ENCODE measurements at regions not wholly inside any gene's neighbourhood (a gene's known extent, or its start where the extent isn't known, plus 50 kb on each side); places are given as distances from the start of the nearest gene placed in this dataset.

GRCh38 chr5:17157294-17157693 lies 60.1 kb upstream of the BASP1 start:
- Histone ChIP-seq H3K27ac (replicated peaks; ENCODE audit: low read length) (no peak overlapping the region), H3K9me3 (replicated peaks in 1 of 2; ENCODE audit: control insufficient read depth in 2 of 2, insufficient read depth in 1 of 2, low read depth in 1 of 2, low read length in 2 of 2) (peaks cover 0 to under 1% of the 10 kb centered on the region in 2 donors), H4K8ac (ENCODE audit: low read depth, low read length) (no peak overlapping the region), H3K79me1 (ENCODE audit: low read depth, low read length) (no peaks in the 10 kb centered on the region), H3K36me3 (replicated peaks in 1 of 2; ENCODE audit: control insufficient read depth in 2 of 2, insufficient read depth in 2 of 2, low read length in 2 of 2) (no peaks in the 10 kb centered on the region), H2BK12ac (ENCODE audit: low read length) (no peak overlapping the region), H3K18ac (ENCODE audit: low read length) (peak overlapping the region; percentile 66), H2AK5ac (ENCODE audit: low read depth, low read length) (peak overlapping the region; percentile 20), H3K4me2 (ENCODE audit: insufficient read depth, low read length, poor library complexity, severe bottlenecking) (no peak overlapping the region), H3K27me3 (ENCODE audit: control insufficient read depth in 3 of 3, insufficient read depth in 3 of 3, low read depth in 1 of 3, low read length in 3 of 3) (peaks cover 0 to 3% (median 0%) of the 10 kb centered on the region in 3 experiments), H3K14ac (ENCODE audit: low read length) (no peak overlapping the region), H3K4me1 (ENCODE audit: control insufficient read depth in 2 of 2, insufficient read depth in 1 of 2, low read depth in 1 of 2, low read length in 2 of 2) (peaks cover 1 to 3% of the 10 kb centered on the region in 2 donors), H3K4ac (ENCODE audit: low read length) (no peak overlapping the region), H3K23ac (ENCODE audit: low read depth, low read length, poor library complexity) (no peak overlapping the region), H4K91ac (ENCODE audit: low read depth, low read length, poor library complexity) (no peak overlapping the region), H3K9ac (ENCODE audit: low read depth, low read length, poor library complexity) (no peak overlapping the region), H3K4me3 (ENCODE audit: low read length in 2 of 2) (no peak overlapping the region), H2BK15ac (ENCODE audit: low read length) (no peak overlapping the region), H2AFZ (ENCODE audit: low read length) (no peak overlapping the region), H2BK5ac (ENCODE audit: low read length) (no peak overlapping the region), H2BK120ac (ENCODE audit: low read depth, low read length) (no peak overlapping the region)
- no peak for DNase-seq (ENCODE audit: low spot score)
- no CpG with 5 or more reads among the region's 5 CpGs for WGBS, 2 donors (ENCODE audit: extremely low coverage in 2 of 2, insufficient read length in 2 of 2, insufficient replicate concordance in 1 of 2)

DNA sequence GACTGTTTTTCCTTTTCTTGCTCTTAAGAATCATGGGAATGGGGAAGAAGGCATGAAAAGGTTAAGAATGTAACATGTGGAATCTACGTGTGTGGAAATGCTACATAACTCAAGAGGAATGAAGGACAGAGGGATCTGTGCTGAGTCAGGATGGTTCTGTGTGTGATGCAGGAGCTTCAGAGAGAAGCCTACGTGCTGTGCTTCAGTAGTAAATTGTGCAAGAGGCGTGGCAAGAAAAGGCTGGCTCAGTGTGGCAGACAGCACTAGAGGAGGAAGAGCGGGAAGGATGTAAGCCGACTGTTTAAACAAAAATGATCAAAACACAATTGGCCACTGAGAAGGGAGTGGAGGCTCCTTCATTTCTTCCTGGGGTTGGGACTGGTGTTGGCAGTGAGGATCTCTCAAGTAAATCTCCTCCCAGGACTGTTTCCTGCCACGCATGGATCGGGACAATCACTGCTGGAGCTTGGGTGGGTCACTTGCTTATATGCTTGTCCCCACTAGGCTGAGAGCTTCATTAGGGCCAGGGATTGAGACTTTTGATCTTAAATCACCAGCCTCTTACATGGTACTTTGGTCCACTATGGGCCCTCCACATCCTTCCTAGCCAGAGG lies 59.4 kb upstream of the BASP1 start:
- H3K14ac ChIP-seq (ENCODE audit: low read length): no peak overlapping the region

DNA sequence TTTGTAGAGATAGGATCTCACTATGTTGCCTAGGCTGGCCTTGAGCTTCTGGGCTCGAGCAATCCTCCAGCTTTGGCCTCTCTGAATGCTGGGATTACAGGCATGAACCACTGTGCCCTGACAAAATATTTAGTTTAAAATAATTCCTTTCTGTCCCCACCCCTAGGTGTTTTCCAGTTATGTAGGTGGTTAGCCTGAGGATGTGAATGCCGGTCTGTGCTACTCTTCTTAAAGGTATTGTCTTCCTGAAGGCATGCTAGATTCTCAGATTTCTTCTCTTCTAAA lies 56.7 kb upstream of the BASP1 start:
- H3K18ac ChIP-seq (ENCODE audit: low read length): no peak overlapping the region
- no peak overlapping the region for H3K27ac ChIP-seq (replicated peaks; ENCODE audit: low read length)
- no peak overlapping the region for H2AK5ac ChIP-seq (ENCODE audit: low read depth, low read length)
- no peak overlapping the region for H2BK5ac ChIP-seq (ENCODE audit: low read length)
- H3K4me3 ChIP-seq (ENCODE audit: low read length in 2 of 2): no peak overlapping the region
- H3K9ac ChIP-seq (ENCODE audit: low read depth, low read length, poor library complexity): no peak overlapping the region
- H3K9me3 ChIP-seq (replicated peaks in 1 of 2; ENCODE audit: control insufficient read depth in 2 of 2, insufficient read depth in 1 of 2, low read depth in 1 of 2, low read length in 2 of 2): peaks cover 0 to 2% of the 10 kb centered on the region in 2 donors
- no peak for DNase-seq (ENCODE audit: low spot score)
- no peaks in the 10 kb centered on the region for H3K79me1 ChIP-seq (ENCODE audit: low read depth, low read length)
- H4K8ac ChIP-seq (ENCODE audit: low read depth, low read length): no peak overlapping the region
- H4K91ac ChIP-seq (ENCODE audit: low read depth, low read length, poor library complexity): no peak overlapping the region
- H3K27me3 ChIP-seq (ENCODE audit: control insufficient read depth in 3 of 3, insufficient read depth in 3 of 3, low read depth in 1 of 3, low read length in 3 of 3): no peaks in the 10 kb centered on the region
- no peak overlapping the region for H3K4me2 ChIP-seq (ENCODE audit: insufficient read depth, low read length, poor library complexity, severe bottlenecking)
- H3K4ac ChIP-seq (ENCODE audit: low read length): no peak overlapping the region
- WGBS, 2 donors (ENCODE audit: extremely low coverage in 2 of 2, insufficient read length in 2 of 2, insufficient replicate concordance in 1 of 2): no CpG with 5 or more reads among the region's 2 CpGs
- H3K36me3 ChIP-seq (replicated peaks in 1 of 2; ENCODE audit: control insufficient read depth in 2 of 2, insufficient read depth in 2 of 2, low read length in 2 of 2): no peaks in the 10 kb centered on the region
- H2AFZ ChIP-seq (ENCODE audit: low read length): no peak overlapping the region
- H2BK120ac ChIP-seq (ENCODE audit: low read depth, low read length): no peak overlapping the region
- H3K4me1 ChIP-seq (ENCODE audit: control insufficient read depth in 2 of 2, insufficient read depth in 1 of 2, low read depth in 1 of 2, low read length in 2 of 2): no peaks in the 10 kb centered on the region
- no peak overlapping the region for H2BK12ac ChIP-seq (ENCODE audit: low read length)
- no peak overlapping the region for H2BK15ac ChIP-seq (ENCODE audit: low read length)
- no peak overlapping the region for H3K23ac ChIP-seq (ENCODE audit: low read depth, low read length, poor library complexity)
- H3K14ac ChIP-seq (ENCODE audit: low read length): no peak overlapping the region

More for the DNA sequence above, 59.4 kb upstream of the BASP1 start:
- Histone ChIP-seq H3K9ac (ENCODE audit: low read depth, low read length, poor library complexity) (no peak overlapping the region), H3K23ac (ENCODE audit: low read depth, low read length, poor library complexity) (no peak overlapping the region), H3K79me1 (ENCODE audit: low read depth, low read length) (no peaks in the 10 kb centered on the region), H3K27ac (replicated peaks; ENCODE audit: low read length) (no peak overlapping the region), H2AK5ac (ENCODE audit: low read depth, low read length) (no peak overlapping the region), H3K18ac (ENCODE audit: low read length) (no peak overlapping the region), H3K4me3 (ENCODE audit: low read length in 2 of 2) (no peak overlapping the region), H3K36me3 (replicated peaks in 1 of 2; ENCODE audit: control insufficient read depth in 2 of 2, insufficient read depth in 2 of 2, low read length in 2 of 2) (no peaks in the 10 kb centered on the region), H3K4ac (ENCODE audit: low read length) (no peak overlapping the region), H2BK120ac (ENCODE audit: low read depth, low read length) (no peak overlapping the region), H2BK12ac (ENCODE audit: low read length) (no peak overlapping the region), H2BK15ac (ENCODE audit: low read length) (no peak overlapping the region), H4K8ac (ENCODE audit: low read depth, low read length) (no peak overlapping the region), H3K9me3 (replicated peaks in 1 of 2; ENCODE audit: control insufficient read depth in 2 of 2, insufficient read depth in 1 of 2, low read depth in 1 of 2, low read length in 2 of 2) (peaks cover 0 to 2% of the 10 kb centered on the region in 2 donors), H3K4me2 (ENCODE audit: insufficient read depth, low read length, poor library complexity, severe bottlenecking) (no peak overlapping the region), H2AFZ (ENCODE audit: low read length) (no peak overlapping the region), H3K4me1 (ENCODE audit: control insufficient read depth in 2 of 2, insufficient read depth in 1 of 2, low read depth in 1 of 2, low read length in 2 of 2) (peaks cover 0 to 1% of the 10 kb centered on the region in 2 donors), H2BK5ac (ENCODE audit: low read length) (no peak overlapping the region), H3K27me3 (ENCODE audit: control insufficient read depth in 3 of 3, insufficient read depth in 3 of 3, low read depth in 1 of 3, low read length in 3 of 3) (peaks cover 0 to 3% (median 0%) of the 10 kb centered on the region in 3 experiments), H4K91ac (ENCODE audit: low read depth, low read length, poor library complexity) (no peak overlapping the region)
- DNase-seq (ENCODE audit: low spot score): no peak
- no CpG with 5 or more reads among the region's 7 CpGs for WGBS, 2 donors (ENCODE audit: extremely low coverage in 2 of 2, insufficient read length in 2 of 2, insufficient replicate concordance in 1 of 2)

GRCh38 chr5:17161662-17162061 lies 55.8 kb upstream of the BASP1 start:
- WGBS, 2 donors (ENCODE audit: extremely low coverage in 2 of 2, insufficient read length in 2 of 2, insufficient replicate concordance in 1 of 2): no CpG with 5 or more reads among the region's 3 CpGs
- H2AFZ ChIP-seq (ENCODE audit: low read length): no peak overlapping the region
- no peak overlapping the region for H2BK5ac ChIP-seq (ENCODE audit: low read length)
- no peak overlapping the region for H3K4me3 ChIP-seq (ENCODE audit: low read length in 2 of 2)
- no peak for DNase-seq (ENCODE audit: low spot score)
- no peak overlapping the region for H4K91ac ChIP-seq (ENCODE audit: low read depth, low read length, poor library complexity)
- no peak overlapping the region for H4K8ac ChIP-seq (ENCODE audit: low read depth, low read length)
- H2BK12ac ChIP-seq (ENCODE audit: low read length): no peak overlapping the region
- H3K23ac ChIP-seq (ENCODE audit: low read depth, low read length, poor library complexity): no peak overlapping the region
- H3K4me1 ChIP-seq (ENCODE audit: control insufficient read depth in 2 of 2, insufficient read depth in 1 of 2, low read depth in 1 of 2, low read length in 2 of 2): no peaks in the 10 kb centered on the region
- H3K9me3 ChIP-seq (replicated peaks in 1 of 2; ENCODE audit: control insufficient read depth in 2 of 2, insufficient read depth in 1 of 2, low read depth in 1 of 2, low read length in 2 of 2): peaks cover 0 to 2% of the 10 kb centered on the region in 2 donors
- no peaks in the 10 kb centered on the region for H3K36me3 ChIP-seq (replicated peaks in 1 of 2; ENCODE audit: control insufficient read depth in 2 of 2, insufficient read depth in 2 of 2, low read length in 2 of 2)
- H3K4ac ChIP-seq (ENCODE audit: low read length): no peak overlapping the region
- H3K4me2 ChIP-seq (ENCODE audit: insufficient read depth, low read length, poor library complexity, severe bottlenecking): no peak overlapping the region
- no peak overlapping the region for H2AK5ac ChIP-seq (ENCODE audit: low read depth, low read length)
- no peak overlapping the region for H3K18ac ChIP-seq (ENCODE audit: low read length)
- H2BK120ac ChIP-seq (ENCODE audit: low read depth, low read length): no peak overlapping the region
- no peaks in the 10 kb centered on the region for H3K79me1 ChIP-seq (ENCODE audit: low read depth, low read length)
- no peaks in the 10 kb centered on the region for H3K27me3 ChIP-seq (ENCODE audit: control insufficient read depth in 3 of 3, insufficient read depth in 3 of 3, low read depth in 1 of 3, low read length in 3 of 3)
- no peak overlapping the region for H3K9ac ChIP-seq (ENCODE audit: low read depth, low read length, poor library complexity)
- no peak overlapping the region for H3K27ac ChIP-seq (replicated peaks; ENCODE audit: low read length)
- no peak overlapping the region for H2BK15ac ChIP-seq (ENCODE audit: low read length)
- H3K14ac ChIP-seq (ENCODE audit: low read length): no peak overlapping the region

Measured in neuronal stem cell (in vitro differentiated cells).